Daoy (cell line): ENCODE measurements at regions not wholly inside any gene's neighbourhood (a gene's known extent, or its start where the extent isn't known, plus 50 kb on each side); places are given as distances from the start of the nearest gene placed in this dataset.
"Not testable (repeated sequence)": the region's sequence is repeated elsewhere in the genome, so short reads cannot be mapped to it uniquely, and the experiment has no call there.

Source experiments
- DNase-seq: peaks from one replicate; pipeline ENCODE4 v3.0.0-alpha.2; 2015; ENCODE audit warnings: low read depth

GRCh38 chr4:3926969-3927755 lies 161.0 kb downstream of the ADRA2C start:
- DNase-seq, result not testable (repeated sequence)

- not testable (repeated sequence) for DNase-seq
Measured at GRCh38 chr4:3929431-3929830, 163.2 kb downstream of the ADRA2C start.

- not testable (repeated sequence) for DNase-seq
Measured at GRCh38 chr4:3932734-3933133, 166.5 kb downstream of the ADRA2C start.

GRCh38 chr4:3935406-3935805 lies 169.2 kb downstream of the ADRA2C start:
- not testable (repeated sequence) for DNase-seq

- no peak for DNase-seq
Measured at GRCh38 chr4:3936184-3936583, 170.0 kb downstream of the ADRA2C start.

- peak; percentile 44 for DNase-seq
Measured at GRCh38 chr4:3937849-3938562, 171.8 kb downstream of the ADRA2C start.

GRCh38 chr4:3938676-3939075 lies 172.5 kb downstream of the ADRA2C start:
- DNase-seq, result not testable (repeated sequence)

GRCh38 chr4:3939954-3940591 lies 173.9 kb downstream of the ADRA2C start:
- not testable (repeated sequence) for DNase-seq

GRCh38 chr4:3941735-3942522 lies 175.7 kb downstream of the ADRA2C start:
- DNase-seq, result not testable (repeated sequence)

- DNase-seq, result peak; percentile 44
Measured at GRCh38 chr4:3942569-3942971, 176.4 kb downstream of the ADRA2C start.

- DNase-seq, result not testable (repeated sequence)
Measured at GRCh38 chr4:3943051-3943450, 176.9 kb downstream of the ADRA2C start.

GRCh38 chr4:3945511-3946290 lies 179.5 kb downstream of the ADRA2C start:
- no peak for DNase-seq

- not testable (repeated sequence) for DNase-seq
Measured at GRCh38 chr4:3946553-3946952, 180.4 kb downstream of the ADRA2C start.

GRCh38 chr4:3947761-3948160 lies 181.6 kb downstream of the ADRA2C start:
- not testable (repeated sequence) for DNase-seq

- DNase-seq, result not testable (repeated sequence)
Measured at GRCh38 chr4:3948210-3948609, 182.0 kb downstream of the ADRA2C start.

GRCh38 chr4:3949916-3950315 lies 183.7 kb downstream of the ADRA2C start:
- peak; percentile 28 for DNase-seq

- not testable (repeated sequence) for DNase-seq
Measured at GRCh38 chr4:3952443-3953139, 186.4 kb downstream of the ADRA2C start.

- peak; percentile 21 for DNase-seq
Measured at GRCh38 chr4:3953140-3953489, 186.9 kb downstream of the ADRA2C start.

GRCh38 chr4:3954540-3955320 lies 188.5 kb downstream of the ADRA2C start:
- DNase-seq, result peak; percentile 96
